ENCODE measurements at regions not wholly inside any gene's neighbourhood (a gene's known extent, or its start where the extent isn't known, plus 50 kb on each side); places are given as distances from the start of the nearest gene placed in this dataset.
"Not testable (repeated sequence)": the region's sequence is repeated elsewhere in the genome, so short reads cannot be mapped to it uniquely, and the experiment has no call there.

DNA sequence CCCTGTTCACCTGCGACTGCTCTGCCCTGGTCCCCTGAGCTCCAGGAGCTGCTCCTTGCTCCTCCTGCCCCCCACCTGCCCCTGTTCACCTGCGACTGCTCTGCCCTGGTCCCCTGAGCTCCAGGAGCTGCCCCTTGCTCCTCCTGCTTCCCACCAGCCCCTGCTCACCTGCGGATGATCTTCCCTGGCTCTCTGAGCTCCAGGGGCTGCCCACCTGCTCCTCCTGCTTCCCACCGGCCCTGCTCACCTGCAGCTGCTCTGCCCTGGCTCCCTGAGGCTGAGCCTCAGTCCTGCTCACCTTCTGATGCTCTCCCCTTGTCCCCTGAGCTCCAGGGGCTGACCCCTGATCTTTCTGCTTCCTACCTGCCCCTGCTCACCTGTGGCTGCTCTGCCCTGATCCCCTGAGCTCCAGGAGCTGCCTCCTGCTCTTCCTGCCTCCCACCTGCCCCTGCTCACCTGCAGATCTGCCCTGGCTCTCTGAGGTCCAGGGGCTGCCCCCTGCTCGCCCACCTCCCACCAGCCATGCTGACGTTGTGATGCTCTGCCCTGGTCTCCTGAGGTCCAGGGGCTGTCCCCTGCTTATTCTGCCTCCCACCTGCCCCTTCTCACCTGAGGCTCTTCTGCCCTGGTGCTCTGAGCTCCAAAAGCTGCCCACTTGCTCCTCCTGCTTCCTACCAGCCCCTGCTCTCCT is 219.2 kb downstream of the TMEM121 start:
- no peak overlapping the region for H3K4me3 ChIP-seq (ENCODE audit: low read depth, low read length)
- no peaks in the 10 kb centered on the region for H3K27me3 ChIP-seq (ENCODE audit: control insufficient read depth, insufficient read depth, low read length)
- no peak overlapping the region for H3K27ac ChIP-seq (ENCODE audit: low read depth, low read length)
- H3K9me3 ChIP-seq (ENCODE audit: control insufficient read depth, insufficient read depth, low read depth, low read length) = peaks cover 46% of the 10 kb centered on the region; the same call in 1 of the 2 replicates
- H3K36me3 ChIP-seq (ENCODE audit: control insufficient read depth, insufficient read depth, low read length) = no peaks in the 10 kb centered on the region
- no peak overlapping the region for H3K9ac ChIP-seq (ENCODE audit: low read length)
- no peaks in the 10 kb centered on the region; the same call in 1 of the 2 replicates for H3K4me1 ChIP-seq (ENCODE audit: control insufficient read depth, insufficient read depth, low read length)

- Histone ChIP-seq H3K27me3 (ENCODE audit: control insufficient read depth, insufficient read depth, low read length) (no peaks in the 10 kb centered on the region), H3K36me3 (ENCODE audit: control insufficient read depth, insufficient read depth, low read length) (no peaks in the 10 kb centered on the region), H3K9ac (ENCODE audit: low read length) (no peak overlapping the region), H3K4me3 (ENCODE audit: low read depth, low read length) (no peak overlapping the region), H3K4me1 (ENCODE audit: control insufficient read depth, insufficient read depth, low read length) (no peaks in the 10 kb centered on the region; the same call in 1 of the 2 replicates), H3K9me3 (ENCODE audit: control insufficient read depth, insufficient read depth, low read depth, low read length) (peaks cover 48% of the 10 kb centered on the region; the same call in 1 of the 2 replicates), H3K27ac (ENCODE audit: low read depth, low read length) (no peak overlapping the region)
Measured at GRCh38 chr14:105746124-105746514, 219.7 kb downstream of the TMEM121 start.

DNA sequence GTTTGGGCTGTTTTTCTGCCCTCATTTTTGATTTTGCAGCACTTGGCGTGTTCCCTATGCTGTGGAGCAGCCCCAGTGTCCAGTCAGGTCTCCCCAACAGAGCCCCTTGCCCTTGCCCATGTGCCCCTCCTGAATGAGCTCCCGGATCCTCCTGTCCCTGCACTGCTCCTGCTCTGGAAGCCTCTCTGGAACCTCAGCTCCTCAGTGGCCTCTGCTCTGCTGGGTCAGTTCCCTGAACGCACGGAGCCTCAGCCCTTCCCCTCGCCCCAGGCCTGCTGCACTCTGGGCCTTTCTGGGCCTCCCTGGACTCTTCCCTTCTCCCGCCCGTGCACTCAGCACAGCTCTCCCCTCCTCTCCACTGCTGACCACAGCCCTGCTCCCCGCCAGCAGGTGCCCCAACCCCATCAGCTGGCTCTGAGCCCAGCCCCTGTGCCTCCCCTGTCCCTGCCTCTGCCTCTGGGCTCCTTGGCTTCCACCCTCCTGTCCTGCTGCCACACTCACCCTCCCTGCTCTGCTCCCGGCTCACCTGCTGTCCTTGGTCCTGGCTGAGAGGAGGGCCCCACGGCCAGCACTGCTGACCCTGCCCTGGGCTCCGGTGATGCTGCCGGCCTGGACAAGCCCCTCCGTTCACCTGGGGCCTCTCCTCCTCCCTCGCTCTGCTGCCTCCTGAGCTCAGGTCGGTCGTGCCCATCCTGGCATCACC is 220.6 kb downstream of the TMEM121 start:
- H3K27me3 ChIP-seq (ENCODE audit: control insufficient read depth, insufficient read depth, low read length); H3K36me3 ChIP-seq (ENCODE audit: control insufficient read depth, insufficient read depth, low read length); H3K4me3 ChIP-seq (ENCODE audit: low read depth, low read length); H3K4me1 ChIP-seq (ENCODE audit: control insufficient read depth, insufficient read depth, low read length); H3K9ac ChIP-seq (ENCODE audit: low read length); H3K27ac ChIP-seq (ENCODE audit: low read depth, low read length): not testable (repeated sequence)
- H3K9me3 ChIP-seq (ENCODE audit: control insufficient read depth, insufficient read depth, low read depth, low read length) = peaks cover 47% of the 10 kb centered on the region; the same call in 1 of the 2 replicates

- not testable (repeated sequence) for H3K9ac ChIP-seq (ENCODE audit: low read length); H3K36me3 ChIP-seq (ENCODE audit: control insufficient read depth, insufficient read depth, low read length); H3K27ac ChIP-seq (ENCODE audit: low read depth, low read length); H3K4me3 ChIP-seq (ENCODE audit: low read depth, low read length); H3K27me3 ChIP-seq (ENCODE audit: control insufficient read depth, insufficient read depth, low read length); H3K4me1 ChIP-seq (ENCODE audit: control insufficient read depth, insufficient read depth, low read length)
- peaks cover 41% of the 10 kb centered on the region; the same call in 1 of the 2 replicates for H3K9me3 ChIP-seq (ENCODE audit: control insufficient read depth, insufficient read depth, low read depth, low read length)
Measured at GRCh38 chr14:105747503-105748203, 221.3 kb downstream of the TMEM121 start.

GRCh38 chr14:105748204-105748578 is 221.8 kb downstream of the TMEM121 start:
- Histone ChIP-seq H3K27ac (ENCODE audit: low read depth, low read length) (no peak overlapping the region), H3K4me1 (ENCODE audit: control insufficient read depth, insufficient read depth, low read length) (no peaks in the 10 kb centered on the region; the same call in 1 of the 2 replicates), H3K9ac (ENCODE audit: low read length) (no peak overlapping the region), H3K4me3 (ENCODE audit: low read depth, low read length) (no peak overlapping the region), H3K9me3 (ENCODE audit: control insufficient read depth, insufficient read depth, low read depth, low read length) (peaks cover 38% of the 10 kb centered on the region; the same call in 1 of the 2 replicates), H3K27me3 (ENCODE audit: control insufficient read depth, insufficient read depth, low read length) (no peaks in the 10 kb centered on the region), H3K36me3 (ENCODE audit: control insufficient read depth, insufficient read depth, low read length) (no peaks in the 10 kb centered on the region)

- H3K4me3 ChIP-seq (ENCODE audit: low read depth, low read length); H3K27me3 ChIP-seq (ENCODE audit: control insufficient read depth, insufficient read depth, low read length); H3K36me3 ChIP-seq (ENCODE audit: control insufficient read depth, insufficient read depth, low read length); H3K27ac ChIP-seq (ENCODE audit: low read depth, low read length); H3K4me1 ChIP-seq (ENCODE audit: control insufficient read depth, insufficient read depth, low read length); H3K9ac ChIP-seq (ENCODE audit: low read length): not testable (repeated sequence)
- peaks cover 41% of the 10 kb centered on the region for H3K9me3 ChIP-seq (ENCODE audit: control insufficient read depth, insufficient read depth, low read depth, low read length)
Measured at GRCh38 chr14:105748710-105749109, 222.3 kb downstream of the TMEM121 start.

- not testable (repeated sequence) for H3K4me1 ChIP-seq (ENCODE audit: control insufficient read depth, insufficient read depth, low read length); H3K4me3 ChIP-seq (ENCODE audit: low read depth, low read length); H3K27me3 ChIP-seq (ENCODE audit: control insufficient read depth, insufficient read depth, low read length); H3K9ac ChIP-seq (ENCODE audit: low read length); H3K27ac ChIP-seq (ENCODE audit: low read depth, low read length); H3K36me3 ChIP-seq (ENCODE audit: control insufficient read depth, insufficient read depth, low read length)
- peaks cover 46% of the 10 kb centered on the region for H3K9me3 ChIP-seq (ENCODE audit: control insufficient read depth, insufficient read depth, low read depth, low read length)
Measured at GRCh38 chr14:105749870-105750541, 223.6 kb downstream of the TMEM121 start.

GRCh38 chr14:105751291-105751751 is 224.9 kb downstream of the TMEM121 start:
- H3K4me3 ChIP-seq (ENCODE audit: low read depth, low read length) = not testable (repeated sequence)

DNA sequence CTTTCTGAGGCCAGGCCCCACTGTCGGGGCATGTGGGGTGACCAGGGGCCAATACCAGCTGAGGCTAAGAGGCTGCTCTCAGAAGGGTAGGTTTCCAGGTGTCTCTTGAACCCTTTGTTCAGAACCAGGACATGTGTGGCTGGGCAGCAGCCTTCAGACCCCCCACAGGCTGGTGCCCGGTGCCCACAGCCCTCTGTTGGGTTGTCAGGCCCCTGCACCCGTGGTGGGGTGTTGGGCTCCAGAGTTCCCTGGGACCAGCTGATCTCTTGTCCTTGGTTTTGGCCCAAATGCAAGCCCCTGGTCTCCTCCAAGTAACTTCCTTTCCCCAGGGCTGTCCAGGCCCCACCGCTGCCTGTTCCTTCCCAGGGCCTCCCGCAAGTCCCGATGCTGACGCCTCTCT is 226.0 kb downstream of the TMEM121 start:
- not testable (repeated sequence) for H3K27me3 ChIP-seq (ENCODE audit: control insufficient read depth, insufficient read depth, low read length); H3K36me3 ChIP-seq (ENCODE audit: control insufficient read depth, insufficient read depth, low read length); H3K27ac ChIP-seq (ENCODE audit: low read depth, low read length); H3K4me3 ChIP-seq (ENCODE audit: low read depth, low read length); H3K9ac ChIP-seq (ENCODE audit: low read length); H3K4me1 ChIP-seq (ENCODE audit: control insufficient read depth, insufficient read depth, low read length)
- peaks cover 28% of the 10 kb centered on the region for H3K9me3 ChIP-seq (ENCODE audit: control insufficient read depth, insufficient read depth, low read depth, low read length)

More at GRCh38 chr14:105751291-105751751, 224.9 kb downstream of the TMEM121 start:
- not testable (repeated sequence) for H3K4me1 ChIP-seq (ENCODE audit: control insufficient read depth, insufficient read depth, low read length); H3K27me3 ChIP-seq (ENCODE audit: control insufficient read depth, insufficient read depth, low read length); H3K9ac ChIP-seq (ENCODE audit: low read length); H3K27ac ChIP-seq (ENCODE audit: low read depth, low read length); H3K36me3 ChIP-seq (ENCODE audit: control insufficient read depth, insufficient read depth, low read length)
- H3K9me3 ChIP-seq (ENCODE audit: control insufficient read depth, insufficient read depth, low read depth, low read length) = peaks cover 36% of the 10 kb centered on the region

- Histone ChIP-seq H3K4me1 (ENCODE audit: control insufficient read depth, insufficient read depth, low read length) (no peaks in the 10 kb centered on the region), H3K9ac (ENCODE audit: low read length) (no peak overlapping the region), H3K27ac (ENCODE audit: low read depth, low read length) (no peak overlapping the region), H3K27me3 (ENCODE audit: control insufficient read depth, insufficient read depth, low read length) (no peaks in the 10 kb centered on the region), H3K9me3 (ENCODE audit: control insufficient read depth, insufficient read depth, low read depth, low read length) (peaks cover 31% of the 10 kb centered on the region), H3K36me3 (ENCODE audit: control insufficient read depth, insufficient read depth, low read length) (no peaks in the 10 kb centered on the region), H3K4me3 (ENCODE audit: low read depth, low read length) (no peak overlapping the region)
Measured at GRCh38 chr14:105760691-105761344, 234.4 kb downstream of the TMEM121 start.

Measured in HUES6 (cell line).